ENCODE measurements at regions not wholly inside any gene's neighbourhood (a gene's known extent, or its start where the extent isn't known, plus 50 kb on each side); places are given as distances from the start of the nearest gene placed in this dataset.

- H3K9me3 ChIP-seq (ENCODE audit: control insufficient read depth, low read length): no peaks in the 10 kb centered on the region
- no peaks in the 10 kb centered on the region for H3K4me1 ChIP-seq (ENCODE audit: control insufficient read depth, insufficient read depth, low read length)
- H3K36me3 ChIP-seq (ENCODE audit: control insufficient read depth, insufficient read depth, low read length): no peaks in the 10 kb centered on the region
- WGBS, 2 experiments: 78 to 95% methylated on average over 1 of the region's 3 CpGs
- no peaks in the 10 kb centered on the region for H3K27me3 ChIP-seq (ENCODE audit: control insufficient read depth, insufficient read depth, low read length, poor library complexity, severe bottlenecking)
- H3K4me3 ChIP-seq (ENCODE audit: insufficient read depth, low read depth, low read length): no peak overlapping the region
- H3K27ac ChIP-seq (ENCODE audit: insufficient read depth, low read depth, low read length, poor library complexity, severe bottlenecking): no peak overlapping the region
Measured at GRCh38 chr2:196381464-196381863, 210.1 kb upstream of the STK17B start.

GRCh38 chr2:196383799-196384198 is 212.4 kb upstream of the STK17B start:
- H3K4me3 ChIP-seq (ENCODE audit: insufficient read depth, low read depth, low read length): no peak overlapping the region
- H3K36me3 ChIP-seq (ENCODE audit: control insufficient read depth, insufficient read depth, low read length): no peaks in the 10 kb centered on the region
- H3K27me3 ChIP-seq (ENCODE audit: control insufficient read depth, insufficient read depth, low read length, poor library complexity, severe bottlenecking): no peaks in the 10 kb centered on the region
- WGBS, 2 experiments: 100% methylated on average over 1 of the region's 2 CpGs; no CpG with 5 or more reads in 1 of the 2 experiments
- H3K9me3 ChIP-seq (ENCODE audit: control insufficient read depth, low read length): no peaks in the 10 kb centered on the region
- H3K27ac ChIP-seq (ENCODE audit: insufficient read depth, low read depth, low read length, poor library complexity, severe bottlenecking): no peak overlapping the region
- no peaks in the 10 kb centered on the region for H3K4me1 ChIP-seq (ENCODE audit: control insufficient read depth, insufficient read depth, low read length)

GRCh38 chr2:196384729-196385128 is 213.4 kb upstream of the STK17B start:
- 95 to 100% methylated on average over 1 of the region's 1 CpG for WGBS, 2 experiments

GRCh38 chr2:196389670-196390069 is 218.3 kb upstream of the STK17B start:
- no peaks in the 10 kb centered on the region for H3K4me1 ChIP-seq (ENCODE audit: control insufficient read depth, insufficient read depth, low read length)
- no peak overlapping the region for H3K4me3 ChIP-seq (ENCODE audit: insufficient read depth, low read depth, low read length)
- H3K9me3 ChIP-seq (ENCODE audit: control insufficient read depth, low read length): no peaks in the 10 kb centered on the region
- no peaks in the 10 kb centered on the region for H3K36me3 ChIP-seq (ENCODE audit: control insufficient read depth, insufficient read depth, low read length)
- no peak overlapping the region for H3K27ac ChIP-seq (ENCODE audit: insufficient read depth, low read depth, low read length, poor library complexity, severe bottlenecking)
- H3K27me3 ChIP-seq (ENCODE audit: control insufficient read depth, insufficient read depth, low read length, poor library complexity, severe bottlenecking): no peaks in the 10 kb centered on the region

More at GRCh38 chr2:196384729-196385128, 213.4 kb upstream of the STK17B start:
- H3K9me3 ChIP-seq (ENCODE audit: control insufficient read depth, low read length): no peaks in the 10 kb centered on the region
- no peaks in the 10 kb centered on the region for H3K4me1 ChIP-seq (ENCODE audit: control insufficient read depth, insufficient read depth, low read length)
- H3K4me3 ChIP-seq (ENCODE audit: insufficient read depth, low read depth, low read length): no peak overlapping the region
- H3K27me3 ChIP-seq (ENCODE audit: control insufficient read depth, insufficient read depth, low read length, poor library complexity, severe bottlenecking): no peaks in the 10 kb centered on the region
- H3K36me3 ChIP-seq (ENCODE audit: control insufficient read depth, insufficient read depth, low read length): no peaks in the 10 kb centered on the region
- H3K27ac ChIP-seq (ENCODE audit: insufficient read depth, low read depth, low read length, poor library complexity, severe bottlenecking): no peak overlapping the region

- Histone ChIP-seq H3K36me3 (ENCODE audit: control insufficient read depth, insufficient read depth, low read length) (no peaks in the 10 kb centered on the region), H3K4me1 (ENCODE audit: control insufficient read depth, insufficient read depth, low read length) (no peaks in the 10 kb centered on the region), H3K27ac (ENCODE audit: insufficient read depth, low read depth, low read length, poor library complexity, severe bottlenecking) (no peak overlapping the region), H3K27me3 (ENCODE audit: control insufficient read depth, insufficient read depth, low read length, poor library complexity, severe bottlenecking) (no peaks in the 10 kb centered on the region), H3K9me3 (ENCODE audit: control insufficient read depth, low read length) (no peaks in the 10 kb centered on the region), H3K4me3 (ENCODE audit: insufficient read depth, low read depth, low read length) (no peak overlapping the region)
- WGBS, 2 experiments: 83 to 86% methylated on average over 6 of the region's 6 CpGs
Measured at GRCh38 chr2:196390243-196391148, 219.1 kb upstream of the STK17B start.

GRCh38 chr2:196391149-196391479 is 219.7 kb upstream of the STK17B start:
- Histone ChIP-seq H3K36me3 (ENCODE audit: control insufficient read depth, insufficient read depth, low read length) (no peaks in the 10 kb centered on the region), H3K27me3 (ENCODE audit: control insufficient read depth, insufficient read depth, low read length, poor library complexity, severe bottlenecking) (no peaks in the 10 kb centered on the region), H3K9me3 (ENCODE audit: control insufficient read depth, low read length) (no peaks in the 10 kb centered on the region), H3K4me3 (ENCODE audit: insufficient read depth, low read depth, low read length) (no peak overlapping the region), H3K27ac (ENCODE audit: insufficient read depth, low read depth, low read length, poor library complexity, severe bottlenecking) (no peak overlapping the region), H3K4me1 (ENCODE audit: control insufficient read depth, insufficient read depth, low read length) (no peaks in the 10 kb centered on the region)
- 82 to 96% methylated on average over 1 of the region's 1 CpG for WGBS, 2 experiments

GRCh38 chr2:196399096-196399495 is 227.7 kb upstream of the STK17B start:
- Histone ChIP-seq H3K27ac (ENCODE audit: insufficient read depth, low read depth, low read length, poor library complexity, severe bottlenecking) (no peak overlapping the region), H3K4me1 (ENCODE audit: control insufficient read depth, insufficient read depth, low read length) (no peaks in the 10 kb centered on the region), H3K27me3 (ENCODE audit: control insufficient read depth, insufficient read depth, low read length, poor library complexity, severe bottlenecking) (no peaks in the 10 kb centered on the region), H3K4me3 (ENCODE audit: insufficient read depth, low read depth, low read length) (no peak overlapping the region), H3K36me3 (ENCODE audit: control insufficient read depth, insufficient read depth, low read length) (no peaks in the 10 kb centered on the region), H3K9me3 (ENCODE audit: control insufficient read depth, low read length) (no peaks in the 10 kb centered on the region)
- 22 to 52% methylated on average over 1 of the region's 1 CpG for WGBS, 2 experiments

- no peak overlapping the region for H3K4me3 ChIP-seq (ENCODE audit: insufficient read depth, low read depth, low read length)
- H3K27ac ChIP-seq (ENCODE audit: insufficient read depth, low read depth, low read length, poor library complexity, severe bottlenecking): no peak overlapping the region
- 93 to 94% methylated on average over 5 of the region's 5 CpGs for WGBS, 2 experiments
Measured at GRCh38 chr2:196399722-196400691, 228.6 kb upstream of the STK17B start.

GRCh38 chr2:196403471-196403870 is 232.1 kb upstream of the STK17B start:
- Histone ChIP-seq H3K27ac (ENCODE audit: insufficient read depth, low read depth, low read length, poor library complexity, severe bottlenecking) (no peak overlapping the region), H3K36me3 (ENCODE audit: control insufficient read depth, insufficient read depth, low read length) (no peaks in the 10 kb centered on the region), H3K4me1 (ENCODE audit: control insufficient read depth, insufficient read depth, low read length) (no peaks in the 10 kb centered on the region), H3K9me3 (ENCODE audit: control insufficient read depth, low read length) (no peaks in the 10 kb centered on the region), H3K4me3 (ENCODE audit: insufficient read depth, low read depth, low read length) (no peak overlapping the region), H3K27me3 (ENCODE audit: control insufficient read depth, insufficient read depth, low read length, poor library complexity, severe bottlenecking) (no peaks in the 10 kb centered on the region)
- 82 to 89% methylated on average over 1 of the region's 1 CpG for WGBS, 2 experiments

More at GRCh38 chr2:196399722-196400691, 228.6 kb upstream of the STK17B start:
- no peaks in the 10 kb centered on the region for H3K9me3 ChIP-seq (ENCODE audit: control insufficient read depth, low read length)
- H3K36me3 ChIP-seq (ENCODE audit: control insufficient read depth, insufficient read depth, low read length): no peaks in the 10 kb centered on the region
- no peaks in the 10 kb centered on the region for H3K4me1 ChIP-seq (ENCODE audit: control insufficient read depth, insufficient read depth, low read length)
- H3K27me3 ChIP-seq (ENCODE audit: control insufficient read depth, insufficient read depth, low read length, poor library complexity, severe bottlenecking): no peaks in the 10 kb centered on the region

GRCh38 chr2:196404276-196404675 is 232.9 kb upstream of the STK17B start:
- Histone ChIP-seq H3K4me1 (ENCODE audit: control insufficient read depth, insufficient read depth, low read length) (no peaks in the 10 kb centered on the region), H3K27me3 (ENCODE audit: control insufficient read depth, insufficient read depth, low read length, poor library complexity, severe bottlenecking) (no peaks in the 10 kb centered on the region), H3K9me3 (ENCODE audit: control insufficient read depth, low read length) (no peaks in the 10 kb centered on the region), H3K4me3 (ENCODE audit: insufficient read depth, low read depth, low read length) (no peak overlapping the region), H3K27ac (ENCODE audit: insufficient read depth, low read depth, low read length, poor library complexity, severe bottlenecking) (no peak overlapping the region), H3K36me3 (ENCODE audit: control insufficient read depth, insufficient read depth, low read length) (no peaks in the 10 kb centered on the region)

Data from ectodermal cell (in vitro differentiated cells).